RWPE2 (cell line): ENCODE measurements at regions not wholly inside any gene's neighbourhood (a gene's known extent, or its start where the extent isn't known, plus 50 kb on each side); places are given as distances from the start of the nearest gene placed in this dataset.
"Not testable (repeated sequence)": the region's sequence is repeated elsewhere in the genome, so short reads cannot be mapped to it uniquely, and the experiment has no call there.

Source experiments
- ATAC-seq: fragments of 200-7000 bp; cut with Tn5 transposase; 3 replicates; pipeline ENCODE4 v1.9.1; 2021; ENCODE audit warnings: low read depth
- DNase-seq: peaks from one replicate; pipeline ENCODE4 v3.0.0-alpha.2; 2020; ENCODE audit warnings: low spot score
- H3K27ac ChIP-seq: fragments of 450-650 bp; 2 replicates; pipeline ENCODE4 v1.5.1; 2017; ENCODE audit warnings: mild to moderate bottlenecking; ENCODE audit not compliant: poor library complexity, severe bottlenecking
- H3K27me3 ChIP-seq: fragments of 250-450 bp; sonication (Bioruptor Pico); 2 replicates; pipeline ENCODE4 v1.5.1; 2021; ENCODE audit warnings: mild to moderate bottlenecking, moderate library complexity; ENCODE audit not compliant: insufficient read depth, poor library complexity, severe bottlenecking
- H3K36me3 ChIP-seq: fragments of 250-450 bp; sonication (Bioruptor Pico); 2 replicates; pipeline ENCODE4 v1.5.1; 2020; ENCODE audit warnings: low read depth, mild to moderate bottlenecking, moderate library complexity
- H3K4me1 ChIP-seq: fragments of 250-450 bp; sonication (Bioruptor Pico); 2 replicates; pipeline ENCODE4 v1.5.1; 2021; ENCODE audit warnings: mild to moderate bottlenecking, moderate library complexity; ENCODE audit not compliant: insufficient read depth, poor library complexity, severe bottlenecking
- H3K4me3 ChIP-seq: fragments of 250-450 bp; sonication (Bioruptor Pico); 2 replicates; pipeline ENCODE4 v1.5.1; 2021; ENCODE audit warnings: mild to moderate bottlenecking, moderate library complexity; ENCODE audit not compliant: severe bottlenecking
- H3K9me3 ChIP-seq: fragments of 250-450 bp; sonication (Bioruptor Pico); 2 replicates; pipeline ENCODE4 v1.5.1; 2021; ENCODE audit warnings: mild to moderate bottlenecking, moderate library complexity; ENCODE audit not compliant: severe bottlenecking
- CTCF ChIP-seq: fragments of 450-650 bp; IDR thresholded peaks from one replicate; pipeline ENCODE4 v1.5.1; 2017; ENCODE audit warnings: mild to moderate bottlenecking, moderate library complexity; ENCODE audit not compliant: poor library complexity, severe bottlenecking

GRCh38 chr3:168951884-168952283 is 711.6 kb downstream of the MECOM start:
- TF ChIP-seq CTCF, result no peak
- ATAC-seq (no peak), DNase-seq (no peak)
- Histone ChIP-seq H3K27ac (peak overlapping the region; percentile 32), H3K4me3 (no peak overlapping the region), H3K9me3 (no peaks in the 10 kb centered on the region), H3K4me1 (peaks cover 15% of the 10 kb centered on the region), H3K27me3 (no peaks in the 10 kb centered on the region), H3K36me3 (no peaks in the 10 kb centered on the region)

GRCh38 chr3:168951368-168951767 is 712.1 kb downstream of the MECOM start:
- no peak overlapping the region for H3K4me3 ChIP-seq
- no peak for DNase-seq
- ATAC-seq, result peak; percentile 94

GRCh38 chr3:168950622-168951021 is 712.9 kb downstream of the MECOM start:
- H3K36me3 ChIP-seq, result no peaks in the 10 kb centered on the region
- DNase-seq (no peak), ATAC-seq (no peak)
- TF ChIP-seq CTCF, result no peak
- H3K4me1 ChIP-seq, result peaks cover 15% of the 10 kb centered on the region
- peak overlapping the region; percentile 32 for H3K27ac ChIP-seq
- H3K27me3 ChIP-seq, result no peaks in the 10 kb centered on the region
- H3K9me3 ChIP-seq, result no peaks in the 10 kb centered on the region
- H3K4me3 ChIP-seq, result no peak overlapping the region

More at GRCh38 chr3:168951368-168951767, 712.1 kb downstream of the MECOM start:
- Histone ChIP-seq H3K27me3 (no peaks in the 10 kb centered on the region), H3K4me1 (peaks cover 15% of the 10 kb centered on the region), H3K9me3 (no peaks in the 10 kb centered on the region), H3K36me3 (no peaks in the 10 kb centered on the region), H3K27ac (peak overlapping the region; percentile 32)
- TF ChIP-seq CTCF, result no peak

- H3K27ac ChIP-seq, result no peak overlapping the region
- TF ChIP-seq CTCF, result no peak
- no peaks in the 10 kb centered on the region for H3K27me3 ChIP-seq
- ATAC-seq (no peak), DNase-seq (no peak)
- no peaks in the 10 kb centered on the region for H3K4me1 ChIP-seq
- H3K36me3 ChIP-seq, result no peaks in the 10 kb centered on the region
- no peak overlapping the region for H3K4me3 ChIP-seq
- H3K9me3 ChIP-seq, result no peaks in the 10 kb centered on the region
Observed at GRCh38 chr3:168939651-168940238, 723.8 kb downstream of the MECOM start.

- no peak overlapping the region for H3K27ac ChIP-seq
- H3K36me3 ChIP-seq, result no peaks in the 10 kb centered on the region
- ATAC-seq (0 out of 3 replicates have a peak, but pooled peaks have one; percentile 14), DNase-seq (no peak)
- H3K9me3 ChIP-seq, result no peaks in the 10 kb centered on the region
- H3K4me3 ChIP-seq, result no peak overlapping the region
- no peak for TF ChIP-seq CTCF
- no peaks in the 10 kb centered on the region for H3K4me1 ChIP-seq
- H3K27me3 ChIP-seq, result no peaks in the 10 kb centered on the region
Observed at GRCh38 chr3:168933614-168934013, 729.9 kb downstream of the MECOM start.

- H3K27me3 ChIP-seq, H3K36me3 ChIP-seq, H3K27ac ChIP-seq, H3K4me3 ChIP-seq, H3K9me3 ChIP-seq, H3K4me1 ChIP-seq, DNase-seq, ATAC-seq: not testable (repeated sequence)
Observed at GRCh38 chr3:168929997-168930396, 733.5 kb downstream of the MECOM start.
